H9 (cell line): ENCODE measurements at regions not wholly inside any gene's neighbourhood (a gene's known extent, or its start where the extent isn't known, plus 50 kb on each side); places are given as distances from the start of the nearest gene placed in this dataset.

Experiments used
- DNase-seq: peaks from one replicate; pipeline ENCODE4 v3.0.0-alpha.2; 2017
- H2AFZ ChIP-seq: one replicate; pipeline ENCODE4 v1.6.1; 2013; ENCODE audit warnings: mild to moderate bottlenecking, low read length, control low read depth, moderate library complexity
- H2AK5ac ChIP-seq: 2 replicates; pipeline ENCODE4 v1.6.1; 2013; ENCODE audit warnings: low read length, control low read depth, mixed read lengths; ENCODE audit not compliant: insufficient read length
- H2BK120ac ChIP-seq: one replicate; pipeline ENCODE4 v1.6.1; 2013; ENCODE audit warnings: low read depth, mild to moderate bottlenecking, low read length, control low read depth, inconsistent platforms; ENCODE audit not compliant: poor library complexity, severe bottlenecking
- H2BK12ac ChIP-seq: 2 replicates; pipeline ENCODE4 v1.6.1; 2013; ENCODE audit warnings: low read length, control low read depth, mixed read lengths, low read depth; ENCODE audit not compliant: insufficient read length
- H2BK15ac ChIP-seq: 2 replicates; pipeline ENCODE4 v1.6.1; 2013; ENCODE audit warnings: low read depth, low read length, control low read depth
- H2BK20ac ChIP-seq: one replicate; pipeline ENCODE4 v1.6.1; 2013; ENCODE audit warnings: low read depth, mild to moderate bottlenecking, low read length, control low read depth, inconsistent platforms; ENCODE audit not compliant: poor library complexity, severe bottlenecking
- H2BK5ac ChIP-seq: 2 replicates; pipeline ENCODE4 v1.6.1; 2013; ENCODE audit warnings: low read length, control low read depth, mixed read lengths; ENCODE audit not compliant: insufficient read length
- H3K14ac ChIP-seq: 2 replicates; pipeline ENCODE4 v1.6.1; 2013; ENCODE audit warnings: low read length, control low read depth; ENCODE audit not compliant: insufficient read depth
- H3K18ac ChIP-seq: 2 replicates; pipeline ENCODE4 v1.6.1; 2013; ENCODE audit warnings: low read depth, mild to moderate bottlenecking, mixed read lengths, low read length, control low read depth; ENCODE audit not compliant: insufficient read length
- H3K23ac ChIP-seq: 2 replicates; pipeline ENCODE4 v1.6.1; 2013; ENCODE audit warnings: low read length, control low read depth, mixed read lengths, low read depth; ENCODE audit not compliant: insufficient read length
- H3K23me2 ChIP-seq: 2 replicates; pipeline ENCODE4 v1.6.1; 2013; ENCODE audit warnings: low read depth, mild to moderate bottlenecking, mixed read lengths, low read length, control low read depth; ENCODE audit not compliant: insufficient read length, poor library complexity, severe bottlenecking
- H3K27ac ChIP-seq: 2 replicates; pipeline ENCODE4 v1.5.1; 2013; ENCODE audit warnings: low read length, control low read depth, mixed read lengths, low read depth; ENCODE audit not compliant: insufficient read length
- H3K27me3 ChIP-seq: 2 replicates; pipeline ENCODE4 v1.6.1; 2013; ENCODE audit warnings: low read length, control low read depth, inconsistent platforms; ENCODE audit not compliant: insufficient read depth
- H3K4ac ChIP-seq: 2 replicates; pipeline ENCODE4 v1.6.1; 2013; ENCODE audit warnings: low read depth, mild to moderate bottlenecking, control low read depth, inconsistent platforms, low read length, moderate library complexity
- H3K4me1 ChIP-seq: 2 replicates; pipeline ENCODE4 v1.6.1; 2013; ENCODE audit warnings: low read length, control low read depth, inconsistent platforms; ENCODE audit not compliant: insufficient read depth
- H3K4me2 ChIP-seq: 2 replicates; pipeline ENCODE4 v1.6.1; 2013; ENCODE audit warnings: low read length, control low read depth, mixed read lengths; ENCODE audit not compliant: insufficient read length, insufficient read depth
- H3K56ac ChIP-seq: 2 replicates; pipeline ENCODE4 v1.6.1; 2013; ENCODE audit warnings: low read depth, mild to moderate bottlenecking, mixed read lengths, low read length, control low read depth; ENCODE audit not compliant: insufficient read length
- H3K79me1 ChIP-seq: 2 replicates; pipeline ENCODE4 v1.6.1; 2013; ENCODE audit warnings: low read depth, mild to moderate bottlenecking, moderate library complexity, low read length, control low read depth, inconsistent platforms; ENCODE audit not compliant: insufficient read depth, poor library complexity, severe bottlenecking
- H3K79me2 ChIP-seq: 2 replicates; pipeline ENCODE4 v1.6.1; 2013; ENCODE audit warnings: low read length, control low read depth, inconsistent platforms; ENCODE audit not compliant: insufficient read depth
- H3K9ac ChIP-seq: 2 replicates; pipeline ENCODE4 v1.6.1; 2013; ENCODE audit warnings: low read length, control low read depth, mixed read lengths; ENCODE audit not compliant: insufficient read length; ENCODE audit errors: extremely low read depth
- H3K9me3 ChIP-seq: one replicate; pipeline ENCODE4 v1.6.1; 2013; ENCODE audit warnings: low read depth, low read length, inconsistent platforms; ENCODE audit not compliant: control insufficient read depth
- H3T11ph ChIP-seq: one replicate; pipeline ENCODE4 v1.6.1; 2013; ENCODE audit warnings: mild to moderate bottlenecking, low read length, control low read depth, inconsistent platforms
- H4K20me1 ChIP-seq: one replicate; pipeline ENCODE4 v1.6.1; 2013; ENCODE audit not compliant: control insufficient read depth, insufficient read length, insufficient read depth
- H4K5ac ChIP-seq: 2 replicates; pipeline ENCODE4 v1.6.1; 2013; ENCODE audit warnings: low read depth, mild to moderate bottlenecking, mixed read lengths, low read length, control low read depth; ENCODE audit not compliant: insufficient read length
- H4K8ac ChIP-seq: replicated peaks from 2 replicates; pipeline ENCODE4 v1.6.1; 2013; ENCODE audit warnings: low read length, control low read depth, mixed read lengths, low read depth; ENCODE audit not compliant: insufficient read length
- H4K91ac ChIP-seq: 2 replicates; pipeline ENCODE4 v1.6.1; 2013; ENCODE audit warnings: low read depth, mild to moderate bottlenecking, moderate library complexity, mixed read lengths, low read length, control low read depth; ENCODE audit not compliant: insufficient read length
- H3K27ac Mint-ChIP-seq, 3 experiments: 2 replicates in 2 of 3; 3 replicates in 1 of 3; pipeline ENCODE4 v1.8.0; 2020 to 2021; ENCODE audit warnings: mixed read lengths in 3 of 3, mild to moderate bottlenecking in 1 of 3, moderate library complexity in 1 of 3
- H3K27me3 Mint-ChIP-seq: 2 replicates; pipeline ENCODE4 v1.8.0; 2021; ENCODE audit warnings: low read depth, mild to moderate bottlenecking, moderate library complexity, mixed read lengths
- H3K36me3 Mint-ChIP-seq, 3 experiments: 2 replicates in 2 of 3; 3 replicates in 1 of 3; pipeline ENCODE4 v1.8.0; 2020 to 2021; ENCODE audit warnings: low read depth in 3 of 3, mixed read lengths in 3 of 3; ENCODE audit not compliant: insufficient read depth in 1 of 3
- H3K4me1 Mint-ChIP-seq, 2 experiments: 2 replicates each; pipeline ENCODE4 v1.8.0; 2020; ENCODE audit warnings: mixed read lengths in 2 of 2
- H3K4me3 Mint-ChIP-seq, 2 experiments: 2 replicates in 1 of 2; 3 replicates in 1 of 2; pipeline ENCODE4 v1.8.0; 2020 to 2021; ENCODE audit warnings: mild to moderate bottlenecking in 2 of 2, mixed read lengths in 2 of 2, moderate library complexity in 1 of 2
- H3K9me3 Mint-ChIP-seq, 2 experiments: 2 replicates in 1 of 2; 3 replicates in 1 of 2; pipeline ENCODE4 v1.8.0; 2020; ENCODE audit warnings: mild to moderate bottlenecking in 2 of 2, mixed read lengths in 2 of 2, moderate library complexity in 1 of 2
- WGBS: extraction: QIAGEN DNeasy Blood & Tissue Kit; methylation state at CpG from one replicate; pipeline ENCODE4 v1.1.7; 2013; ENCODE audit warnings: missing lambda C conversion rate, low lambda C conversion rate, mixed read lengths; ENCODE audit not compliant: insufficient read length; ENCODE audit errors: extremely low coverage; 5-methylcytosine and 5-hydroxymethylcytosine counted together
- TF ChIP-seq, protein P1 (sequence below): fragments of 200-600 bp; sonication (generic); conservative IDR thresholded peaks from 3 replicates; pipeline ENCODE4 v1.8.0; 2021; ENCODE audit warnings: antibody characterized with exemption, mild to moderate bottlenecking

GRCh38 chr3:88263417-88264100, 113.8 kb downstream of the C3orf38 start:
- Mint-ChIP-seq H3K4me3 (no peak overlapping the region), H3K9me3 (no peaks in the 10 kb centered on the region), H3K27me3 (no peaks in the 10 kb centered on the region), H3K4me1 (no peaks in the 10 kb centered on the region), H3K27ac (no peak overlapping the region), H3K36me3 (no peaks in the 10 kb centered on the region)
- DNase-seq = no peak
- Histone ChIP-seq H3K23ac (no peak overlapping the region), H4K20me1 (no peaks in the 10 kb centered on the region), H4K5ac (no peak overlapping the region), H2BK12ac (no peak overlapping the region), H3K27ac (no peak overlapping the region), H3T11ph (no peak overlapping the region), H3K18ac (no peak overlapping the region), H3K27me3 (no peaks in the 10 kb centered on the region), H3K4me1 (no peaks in the 10 kb centered on the region), H3K9me3 (no peaks in the 10 kb centered on the region), H4K8ac (no peak overlapping the region), H3K9ac (no peak overlapping the region), H3K79me1 (no peaks in the 10 kb centered on the region), H2BK15ac (no peak overlapping the region), H3K14ac (no peak overlapping the region), H3K4ac (no peak overlapping the region), H2AFZ (no peak overlapping the region), H4K91ac (no peak overlapping the region), H2AK5ac (no peak overlapping the region), H2BK120ac (no peak overlapping the region), H2BK5ac (no peak overlapping the region), H3K79me2 (no peaks in the 10 kb centered on the region), H3K23me2 (no peaks in the 10 kb centered on the region), H2BK20ac (no peak overlapping the region), H3K4me2 (no peak overlapping the region), H3K56ac (no peak overlapping the region)
- no CpG with 5 or more reads among the region's 8 CpGs for WGBS
- TF ChIP-seq, protein P1, sequence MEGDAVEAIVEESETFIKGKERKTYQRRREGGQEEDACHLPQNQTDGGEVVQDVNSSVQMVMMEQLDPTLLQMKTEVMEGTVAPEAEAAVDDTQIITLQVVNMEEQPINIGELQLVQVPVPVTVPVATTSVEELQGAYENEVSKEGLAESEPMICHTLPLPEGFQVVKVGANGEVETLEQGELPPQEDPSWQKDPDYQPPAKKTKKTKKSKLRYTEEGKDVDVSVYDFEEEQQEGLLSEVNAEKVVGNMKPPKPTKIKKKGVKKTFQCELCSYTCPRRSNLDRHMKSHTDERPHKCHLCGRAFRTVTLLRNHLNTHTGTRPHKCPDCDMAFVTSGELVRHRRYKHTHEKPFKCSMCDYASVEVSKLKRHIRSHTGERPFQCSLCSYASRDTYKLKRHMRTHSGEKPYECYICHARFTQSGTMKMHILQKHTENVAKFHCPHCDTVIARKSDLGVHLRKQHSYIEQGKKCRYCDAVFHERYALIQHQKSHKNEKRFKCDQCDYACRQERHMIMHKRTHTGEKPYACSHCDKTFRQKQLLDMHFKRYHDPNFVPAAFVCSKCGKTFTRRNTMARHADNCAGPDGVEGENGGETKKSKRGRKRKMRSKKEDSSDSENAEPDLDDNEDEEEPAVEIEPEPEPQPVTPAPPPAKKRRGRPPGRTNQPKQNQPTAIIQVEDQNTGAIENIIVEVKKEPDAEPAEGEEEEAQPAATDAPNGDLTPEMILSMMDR = no peak
